A673 (cell line): ENCODE measurements at regions not wholly inside any gene's neighbourhood (a gene's known extent, or its start where the extent isn't known, plus 50 kb on each side); places are given as distances from the start of the nearest gene placed in this dataset.

Source experiments
- BruUV-seq: library from RNA; stranded (reverse); fragments of 400-500 nt; replicated peaks from 2 replicates; lab custom pipeline; 2021; lab: Mats Ljungman, UMichigan
- CTCF ChIA-PET: fragments of 300-600 bp; sonication (Branson Sonifier 250); formaldehyde crosslinking; loops from one replicate; lab custom pipeline; 2022; ENCODE audit warnings: antibody characterized with exemption; lab: Charles Lee
- POLR2A ChIA-PET: fragments of 300-600 bp; sonication (Branson Sonifier 250); formaldehyde crosslinking; loops from one replicate; lab custom pipeline; 2022; ENCODE audit warnings: antibody characterized with exemption; ENCODE audit not compliant: low non-redundant PET; lab: Charles Lee
- DNase-seq: peaks from one replicate; pipeline ENCODE4 v3.0.0-alpha.2; 2015; ENCODE audit warnings: low spot score
- H3K27ac ChIP-seq: fragments of 200-600 bp; sonication (generic); 2 replicates; pipeline ENCODE4 v1.5.1; 2016; ENCODE audit warnings: mixed run types, low read depth, mild to moderate bottlenecking, mixed read lengths, antibody characterized with exemption, low read length; ENCODE audit not compliant: poor library complexity, severe bottlenecking
- H3K27me3 ChIP-seq: fragments of 200-600 bp; sonication (generic); replicated peaks from 2 replicates; pipeline ENCODE4 v1.6.1; 2017; ENCODE audit warnings: mixed run types, low read depth, mild to moderate bottlenecking, mixed read lengths, antibody characterized with exemption, low read length; ENCODE audit not compliant: insufficient read depth, poor library complexity
- H3K36me3 ChIP-seq: fragments of 200-600 bp; sonication (generic); 2 replicates; pipeline ENCODE4 v1.6.1; 2016; ENCODE audit warnings: mixed run types, mild to moderate bottlenecking, mixed read lengths, antibody characterized with exemption, low read length; ENCODE audit not compliant: insufficient read depth, poor library complexity, severe bottlenecking
- H3K4me1 ChIP-seq: fragments of 200-600 bp; sonication (generic); 2 replicates; pipeline ENCODE4 v1.6.1; 2017; ENCODE audit warnings: mixed run types, mild to moderate bottlenecking, mixed read lengths, antibody characterized with exemption, low read length; ENCODE audit not compliant: insufficient read depth, poor library complexity, severe bottlenecking
- H3K4me3 ChIP-seq: fragments of 200-600 bp; sonication (generic); 2 replicates; pipeline ENCODE4 v1.5.1; 2016; ENCODE audit warnings: low read depth, mixed run types, mild to moderate bottlenecking, mixed read lengths, low read length; ENCODE audit not compliant: poor library complexity, severe bottlenecking
- H3K9me3 ChIP-seq: fragments of 200-600 bp; sonication (generic); 2 replicates; pipeline ENCODE4 v1.6.1; 2016; ENCODE audit warnings: mixed run types, low read depth, mild to moderate bottlenecking, mixed read lengths, antibody characterized with exemption, low read length; ENCODE audit not compliant: poor library complexity, severe bottlenecking
- CTCF ChIP-seq: fragments of 300-800, 200-600 bp; sonication (generic); conservative IDR thresholded peaks from 2 replicates; pipeline ENCODE4 v1.5.1; 2017; ENCODE audit warnings: low read depth, mild to moderate bottlenecking, antibody characterized with exemption, low read length, moderate library complexity, mixed read lengths
- EZH2 ChIP-seq: fragments of 200-600 bp; sonication (generic); IDR thresholded peaks from 2 replicates; pipeline ENCODE4 v1.6.1; 2017; ENCODE audit warnings: borderline replicate concordance, low read depth, mild to moderate bottlenecking, mixed read lengths, antibody characterized with exemption, low read length; ENCODE audit not compliant: poor library complexity, severe bottlenecking
- intact Hi-C: fragments of 100-400 bp; cut with micrococcal nuclease; formaldehyde crosslinking; loops from one replicate; pipeline ENCODE4 v1.10.0; 2022; ENCODE audit not compliant: unreplicated experiment

- no peak overlapping the region for H3K4me3 ChIP-seq
- H3K4me1 ChIP-seq = no peaks in the 10 kb centered on the region
- no peak overlapping the region for H3K27ac ChIP-seq
- TF ChIP-seq CTCF = no peak
- TF ChIP-seq EZH2 = no peak
- ChIA-PET POLR2A (no interaction called here), CTCF (no interaction called here)
- no TSS peak for BruUV-seq
- H3K27me3 ChIP-seq = no peaks in the 10 kb centered on the region
- no peaks in the 10 kb centered on the region for H3K36me3 ChIP-seq
- no peak for DNase-seq
- H3K9me3 ChIP-seq = no peaks in the 10 kb centered on the region
- intact Hi-C loops = no loop called here
Observed at GRCh38 chr13:44199627-44200207, 173.9 kb upstream of the SERP2 start.

- H3K4me3 ChIP-seq = no peak overlapping the region
- no peaks in the 10 kb centered on the region for H3K36me3 ChIP-seq
- no peaks in the 10 kb centered on the region for H3K27me3 ChIP-seq
- H3K4me1 ChIP-seq = no peaks in the 10 kb centered on the region
- intact Hi-C loops = no loop called here
- H3K27ac ChIP-seq = no peak overlapping the region
- BruUV-seq = no TSS peak
- POLR2A ChIA-PET = no interaction called here
- no peak for DNase-seq
- TF ChIP-seq EZH2 (no peak), CTCF (no peak)
- peaks cover 7% of the 10 kb centered on the region for H3K9me3 ChIP-seq
- CTCF ChIA-PET = no interaction called here
Observed at GRCh38 chr13:44206434-44206833, 167.2 kb upstream of the SERP2 start.

GRCh38 chr13:44207476-44207875 is 166.1 kb upstream of the SERP2 start:
- ChIA-PET POLR2A (no interaction called here), CTCF (no interaction called here)
- no peaks in the 10 kb centered on the region for H3K36me3 ChIP-seq
- H3K27ac ChIP-seq = no peak overlapping the region
- intact Hi-C loops = no loop called here
- TF ChIP-seq EZH2 (no peak), CTCF (no peak)
- no peaks in the 10 kb centered on the region for H3K27me3 ChIP-seq
- no peaks in the 10 kb centered on the region for H3K4me1 ChIP-seq
- peaks cover 7% of the 10 kb centered on the region for H3K9me3 ChIP-seq
- BruUV-seq = no TSS peak
- DNase-seq = no peak
- no peak overlapping the region for H3K4me3 ChIP-seq
